Endodermal cell (in vitro differentiated cells): ENCODE measurements at regions not wholly inside any gene's neighbourhood (a gene's known extent, or its start where the extent isn't known, plus 50 kb on each side); places are given as distances from the start of the nearest gene placed in this dataset.
"Not testable (repeated sequence)": the region's sequence is repeated elsewhere in the genome, so short reads cannot be mapped to it uniquely, and the experiment has no call there.

Experiments
- DNase-seq: peaks from one replicate; pipeline ENCODE4 v3.0.0-alpha.2; 2017
- H3K27ac ChIP-seq: 2 replicates; pipeline ENCODE4 v1.5.1; 2013; ENCODE audit warnings: mild to moderate bottlenecking, low read depth, low read length, moderate library complexity
- H3K27me3 ChIP-seq: 2 replicates; pipeline ENCODE4 v1.6.1; 2013; ENCODE audit warnings: mild to moderate bottlenecking, low read length, moderate library complexity; ENCODE audit not compliant: insufficient read depth, control insufficient read depth, poor library complexity, severe bottlenecking
- H3K36me3 ChIP-seq: 2 replicates; pipeline ENCODE4 v1.7.0; 2013; ENCODE audit warnings: mild to moderate bottlenecking, low read length, moderate library complexity; ENCODE audit not compliant: control insufficient read depth, insufficient read depth
- H3K4me1 ChIP-seq: one replicate; pipeline ENCODE4 v1.7.0; 2013; ENCODE audit warnings: low read length; ENCODE audit not compliant: control insufficient read depth, insufficient read depth
- H3K4me3 ChIP-seq: 2 replicates; pipeline ENCODE4 v1.5.1; 2013; ENCODE audit warnings: mild to moderate bottlenecking, low read length, moderate library complexity
- H3K9ac ChIP-seq: 2 replicates; pipeline ENCODE4 v1.6.1; 2013; ENCODE audit warnings: mild to moderate bottlenecking, low read length, moderate library complexity; ENCODE audit not compliant: poor library complexity, severe bottlenecking; ENCODE audit errors: extremely low read depth
- H3K9me3 ChIP-seq: 2 replicates; pipeline ENCODE4 v1.6.1; 2013; ENCODE audit warnings: mild to moderate bottlenecking, low read length, moderate library complexity; ENCODE audit not compliant: control insufficient read depth
- H3K27ac Mint-ChIP-seq: 2 replicates; pipeline ENCODE4 v1.8.0; 2020; ENCODE audit warnings: mixed read lengths
- H3K27me3 Mint-ChIP-seq: 2 replicates; pipeline ENCODE4 v1.8.0; 2021; ENCODE audit warnings: mild to moderate bottlenecking, mixed read lengths; ENCODE audit not compliant: insufficient read depth
- H3K36me3 Mint-ChIP-seq: 2 replicates; pipeline ENCODE4 v1.8.0; 2020; ENCODE audit warnings: low read depth, mixed read lengths
- H3K4me1 Mint-ChIP-seq: 2 replicates; pipeline ENCODE4 v1.8.0; 2020; ENCODE audit warnings: mixed read lengths
- H3K4me3 Mint-ChIP-seq: 2 replicates; pipeline ENCODE4 v1.8.0; 2020; ENCODE audit warnings: mild to moderate bottlenecking, moderate library complexity, mixed read lengths
- H3K9me3 Mint-ChIP-seq: 2 replicates; pipeline ENCODE4 v1.8.0; 2020; ENCODE audit warnings: mild to moderate bottlenecking, mixed read lengths
- WGBS, 2 experiments: methylation state at CpG; one replicate each; pipeline versions ENCODE4 v1.1.5 to v1.1.7; 2013; ENCODE audit warnings: missing lambda C conversion rate in 2 of 2, mixed read lengths in 1 of 2; ENCODE audit not compliant: insufficient coverage in 1 of 2, insufficient read length in 1 of 2; 5-methylcytosine and 5-hydroxymethylcytosine counted together
- TF ChIP-seq, protein P1 (sequence below): fragments of 200-600 bp; sonication (generic); conservative IDR thresholded peaks from 2 replicates; pipeline ENCODE4 v1.5.0; 2021; ENCODE audit warnings: antibody characterized with exemption, mild to moderate bottlenecking

DNA sequence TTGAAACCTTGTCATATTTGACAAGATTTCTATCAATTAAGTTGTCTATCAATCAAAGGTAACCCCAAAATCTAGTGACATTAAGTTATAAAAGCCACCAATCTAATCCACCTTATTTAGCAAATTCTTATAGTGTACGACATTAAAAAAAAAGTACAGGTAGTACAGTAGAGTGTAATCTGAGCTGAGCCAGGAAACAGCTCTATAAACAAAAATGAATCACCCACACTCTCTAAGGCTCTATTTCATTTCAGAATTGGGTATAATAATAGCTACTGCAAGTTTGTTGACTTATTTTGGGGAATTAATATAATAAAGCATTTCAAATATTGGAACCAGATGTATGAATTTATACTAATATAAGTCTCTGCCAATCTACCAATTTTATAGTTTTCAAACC lies 342.4 kb upstream of the FLRT2 start:
- Mint-ChIP-seq H3K27me3 (no peaks in the 10 kb centered on the region), H3K9me3 (no peaks in the 10 kb centered on the region), H3K27ac (no peak overlapping the region), H3K4me1 (no peaks in the 10 kb centered on the region), H3K36me3 (no peaks in the 10 kb centered on the region), H3K4me3 (no peak overlapping the region)
- no peak overlapping the region for H3K4me3 ChIP-seq
- DNase-seq = no peak
- H3K9me3 ChIP-seq = no peaks in the 10 kb centered on the region
- H3K27ac ChIP-seq = no peak overlapping the region
- no peak overlapping the region for H3K9ac ChIP-seq
- 50% methylated on average over 1 of the region's 1 CpG; no CpG with 5 or more reads in 1 of the 2 experiments for WGBS, 2 experiments
- H3K36me3 ChIP-seq = no peaks in the 10 kb centered on the region
- no peaks in the 10 kb centered on the region for H3K27me3 ChIP-seq
- TF ChIP-seq, protein P1, sequence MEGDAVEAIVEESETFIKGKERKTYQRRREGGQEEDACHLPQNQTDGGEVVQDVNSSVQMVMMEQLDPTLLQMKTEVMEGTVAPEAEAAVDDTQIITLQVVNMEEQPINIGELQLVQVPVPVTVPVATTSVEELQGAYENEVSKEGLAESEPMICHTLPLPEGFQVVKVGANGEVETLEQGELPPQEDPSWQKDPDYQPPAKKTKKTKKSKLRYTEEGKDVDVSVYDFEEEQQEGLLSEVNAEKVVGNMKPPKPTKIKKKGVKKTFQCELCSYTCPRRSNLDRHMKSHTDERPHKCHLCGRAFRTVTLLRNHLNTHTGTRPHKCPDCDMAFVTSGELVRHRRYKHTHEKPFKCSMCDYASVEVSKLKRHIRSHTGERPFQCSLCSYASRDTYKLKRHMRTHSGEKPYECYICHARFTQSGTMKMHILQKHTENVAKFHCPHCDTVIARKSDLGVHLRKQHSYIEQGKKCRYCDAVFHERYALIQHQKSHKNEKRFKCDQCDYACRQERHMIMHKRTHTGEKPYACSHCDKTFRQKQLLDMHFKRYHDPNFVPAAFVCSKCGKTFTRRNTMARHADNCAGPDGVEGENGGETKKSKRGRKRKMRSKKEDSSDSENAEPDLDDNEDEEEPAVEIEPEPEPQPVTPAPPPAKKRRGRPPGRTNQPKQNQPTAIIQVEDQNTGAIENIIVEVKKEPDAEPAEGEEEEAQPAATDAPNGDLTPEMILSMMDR = no peak
- H3K4me1 ChIP-seq = peaks cover 3% of the 10 kb centered on the region

DNA sequence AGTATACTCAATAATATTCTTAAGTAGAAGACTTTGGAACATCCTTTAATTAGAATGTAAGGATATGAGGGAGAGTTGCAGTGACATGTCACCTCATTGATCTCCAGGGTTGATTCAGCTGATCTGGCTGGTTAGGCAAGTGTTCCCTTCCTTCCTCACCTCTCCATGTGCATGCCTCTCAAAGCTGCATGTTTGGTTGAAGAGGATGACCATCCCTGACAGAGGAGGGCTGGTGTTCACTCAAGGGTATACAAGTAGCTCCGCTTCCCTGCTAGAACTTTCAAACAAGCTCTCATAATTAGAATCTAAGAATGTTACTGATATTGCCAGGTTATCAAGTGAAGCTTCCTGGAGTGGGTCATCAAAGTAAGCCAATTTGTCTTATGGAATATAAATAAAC lies 341.1 kb upstream of the FLRT2 start:
- 100% methylated on average over 1 of the region's 1 CpG for WGBS, 2 experiments
- H3K27ac ChIP-seq = no peak overlapping the region
- TF ChIP-seq, protein P1 = no peak
- H3K27me3 ChIP-seq = no peaks in the 10 kb centered on the region
- H3K4me3 ChIP-seq = no peak overlapping the region
- Mint-ChIP-seq H3K9me3 (no peaks in the 10 kb centered on the region), H3K27me3 (no peaks in the 10 kb centered on the region), H3K4me3 (no peak overlapping the region), H3K36me3 (no peaks in the 10 kb centered on the region), H3K4me1 (no peaks in the 10 kb centered on the region), H3K27ac (no peak overlapping the region)
- H3K9me3 ChIP-seq = no peaks in the 10 kb centered on the region
- H3K4me1 ChIP-seq = peaks cover 3% of the 10 kb centered on the region
- H3K36me3 ChIP-seq = no peaks in the 10 kb centered on the region
- no peak overlapping the region for H3K9ac ChIP-seq
- DNase-seq = no peak

DNA sequence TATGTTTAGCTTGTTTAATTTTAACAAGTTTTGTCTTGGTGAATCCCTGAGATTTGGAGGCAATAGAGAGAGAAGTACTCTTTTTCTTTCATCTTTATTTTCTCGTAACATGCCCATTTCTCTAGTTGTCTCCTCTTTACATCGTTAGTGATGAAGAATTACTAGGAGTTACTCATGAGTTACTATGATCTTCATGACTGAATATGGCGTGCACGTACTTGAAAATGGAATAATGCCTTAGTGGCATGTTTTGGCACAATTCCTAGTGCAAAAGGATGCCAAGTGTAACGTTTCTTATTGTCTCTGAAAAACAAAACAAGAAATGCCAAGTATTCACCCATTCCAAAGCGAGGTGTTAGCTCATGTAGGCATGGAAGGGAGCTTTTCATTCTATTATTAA lies 340.7 kb upstream of the FLRT2 start:
- H3K4me1 Mint-ChIP-seq, H3K36me3 ChIP-seq, H3K9me3 ChIP-seq, H3K4me3 ChIP-seq, H3K27ac ChIP-seq, H3K27me3 Mint-ChIP-seq, H3K4me1 ChIP-seq, H3K27me3 ChIP-seq, H3K4me3 Mint-ChIP-seq, DNase-seq, H3K9ac ChIP-seq, H3K9me3 Mint-ChIP-seq, H3K27ac Mint-ChIP-seq, H3K36me3 Mint-ChIP-seq: not testable (repeated sequence)
- WGBS, 2 experiments = 89 to 93% methylated on average over 3 to 4 of the region's 6 CpGs

DNA sequence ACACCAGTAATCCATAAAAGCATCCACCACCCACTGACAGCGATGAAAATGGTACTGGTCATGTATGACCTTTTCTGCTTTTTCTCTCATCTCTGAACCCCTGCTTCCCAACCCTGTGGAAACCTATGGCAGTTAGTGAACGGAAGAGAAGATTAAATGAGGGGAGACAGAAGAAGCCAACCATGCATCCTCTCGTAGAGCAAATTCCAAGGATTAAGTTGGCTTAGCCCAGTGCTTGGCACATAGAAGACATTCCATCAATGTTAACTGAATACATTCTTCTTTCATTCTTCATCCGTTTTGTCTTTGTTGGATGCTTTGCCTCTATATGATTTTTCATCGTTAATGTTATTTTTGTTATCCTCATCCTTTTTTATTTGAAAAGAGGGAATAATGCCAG lies 339.7 kb upstream of the FLRT2 start:
- no peaks in the 10 kb centered on the region for H3K36me3 Mint-ChIP-seq
- Histone ChIP-seq H3K9me3 (no peaks in the 10 kb centered on the region), H3K36me3 (no peaks in the 10 kb centered on the region), H3K9ac (no peak overlapping the region), H3K4me3 (no peak overlapping the region), H3K4me1 (peaks cover 3% of the 10 kb centered on the region), H3K27ac (no peak overlapping the region), H3K27me3 (no peaks in the 10 kb centered on the region)
- no peak for DNase-seq
- TF ChIP-seq, protein P1 = no peak
- no peaks in the 10 kb centered on the region for H3K4me1 Mint-ChIP-seq
- no peaks in the 10 kb centered on the region for H3K9me3 Mint-ChIP-seq
- no peaks in the 10 kb centered on the region for H3K27me3 Mint-ChIP-seq
- H3K27ac Mint-ChIP-seq = no peak overlapping the region
- H3K4me3 Mint-ChIP-seq = no peak overlapping the region
- WGBS, 2 experiments = 92 to 100% methylated on average over 2 to 5 of the region's 5 CpGs
